ENCODE measurements at regions not wholly inside any gene's neighbourhood (a gene's known extent, or its start where the extent isn't known, plus 50 kb on each side); places are given as distances from the start of the nearest gene placed in this dataset.

DNA sequence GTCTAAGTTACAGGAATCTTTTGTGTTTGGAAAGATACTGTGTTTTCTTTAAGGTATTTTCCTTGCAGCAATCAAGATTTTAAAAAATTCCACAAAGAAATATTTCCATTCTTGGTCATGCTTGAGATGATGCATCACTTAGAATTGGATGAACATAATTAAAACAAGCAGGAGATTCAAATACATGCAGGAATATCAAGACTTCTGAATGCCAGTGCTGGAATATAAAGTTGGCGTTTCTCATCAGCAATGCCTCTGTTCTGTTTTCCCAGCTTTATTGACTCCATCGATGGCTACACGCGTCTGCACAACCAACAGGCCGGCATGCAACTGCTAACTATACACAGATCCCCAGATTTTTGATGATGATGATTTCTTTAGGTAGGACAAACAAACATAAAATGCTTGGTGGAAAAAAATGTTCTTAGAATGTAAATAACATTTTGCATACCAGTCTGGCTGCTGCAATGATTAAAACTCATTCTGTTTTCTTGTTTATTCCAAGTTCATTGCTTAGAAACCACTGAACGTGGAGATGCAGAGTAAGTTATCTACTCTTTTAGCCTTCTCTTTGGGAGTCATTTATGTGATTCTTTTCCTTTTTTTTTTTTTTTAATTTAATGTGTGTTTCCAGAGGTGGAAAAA, 91.3 kb upstream of the FAM171A1 start:
- DNase-seq (ENCODE audit: low read depth, low spot score): no peak
- in situ Hi-C loops (cut with HindIII; ENCODE audit: low sequenced_read_pairs): no loop called here
- TF ChIP-seq, protein P1, sequence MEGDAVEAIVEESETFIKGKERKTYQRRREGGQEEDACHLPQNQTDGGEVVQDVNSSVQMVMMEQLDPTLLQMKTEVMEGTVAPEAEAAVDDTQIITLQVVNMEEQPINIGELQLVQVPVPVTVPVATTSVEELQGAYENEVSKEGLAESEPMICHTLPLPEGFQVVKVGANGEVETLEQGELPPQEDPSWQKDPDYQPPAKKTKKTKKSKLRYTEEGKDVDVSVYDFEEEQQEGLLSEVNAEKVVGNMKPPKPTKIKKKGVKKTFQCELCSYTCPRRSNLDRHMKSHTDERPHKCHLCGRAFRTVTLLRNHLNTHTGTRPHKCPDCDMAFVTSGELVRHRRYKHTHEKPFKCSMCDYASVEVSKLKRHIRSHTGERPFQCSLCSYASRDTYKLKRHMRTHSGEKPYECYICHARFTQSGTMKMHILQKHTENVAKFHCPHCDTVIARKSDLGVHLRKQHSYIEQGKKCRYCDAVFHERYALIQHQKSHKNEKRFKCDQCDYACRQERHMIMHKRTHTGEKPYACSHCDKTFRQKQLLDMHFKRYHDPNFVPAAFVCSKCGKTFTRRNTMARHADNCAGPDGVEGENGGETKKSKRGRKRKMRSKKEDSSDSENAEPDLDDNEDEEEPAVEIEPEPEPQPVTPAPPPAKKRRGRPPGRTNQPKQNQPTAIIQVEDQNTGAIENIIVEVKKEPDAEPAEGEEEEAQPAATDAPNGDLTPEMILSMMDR (IDR thresholded peaks at IDR 0.05; ENCODE audit: low read depth, low read length): no peak
- H3K4me3 ChIP-seq (ENCODE audit: low read depth, low read length): no peak overlapping the region

DNA sequence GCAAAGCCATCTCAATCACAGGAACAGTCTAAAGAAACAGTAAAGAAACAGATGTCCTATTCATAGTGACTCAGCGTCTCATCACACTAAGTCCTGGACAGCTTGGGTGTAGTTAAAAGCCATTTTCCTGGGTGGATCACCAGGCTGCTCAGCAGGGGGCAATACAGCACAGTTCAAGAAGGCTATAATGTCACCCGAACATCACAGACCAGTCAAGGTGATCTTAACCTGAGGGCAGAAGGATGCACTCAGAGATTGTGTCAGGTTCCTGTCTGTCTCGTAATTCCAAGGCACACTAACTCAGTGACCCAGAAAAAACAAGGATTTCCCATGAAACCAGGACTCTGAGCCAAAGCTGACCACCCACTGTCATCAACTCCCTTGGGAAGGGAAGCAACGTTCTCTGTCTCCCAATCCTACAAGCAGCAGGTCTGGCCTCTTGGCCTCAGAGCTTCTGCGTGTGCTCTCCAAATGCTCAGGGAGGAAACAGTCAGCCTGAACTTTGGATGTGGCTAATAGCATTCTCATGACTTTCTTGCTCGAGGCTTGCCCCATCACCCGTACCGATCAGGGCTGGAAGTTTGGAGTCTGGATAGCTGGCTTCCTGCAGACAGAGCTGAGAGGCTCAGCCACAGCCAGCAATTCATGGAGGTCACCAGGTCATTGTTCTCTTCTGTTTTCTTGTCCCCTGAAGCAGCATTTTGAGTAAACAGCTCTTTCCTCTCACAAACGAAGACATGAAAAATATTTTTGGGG, 90.4 kb upstream of the FAM171A1 start:
- in situ Hi-C loops (cut with HindIII; ENCODE audit: low sequenced_read_pairs): no loop called here
- DNase-seq (ENCODE audit: low read depth, low spot score): peak; percentile 62
- H3K4me3 ChIP-seq (ENCODE audit: low read depth, low read length): no peak overlapping the region
- TF ChIP-seq, protein P1 (IDR thresholded peaks at IDR 0.05; ENCODE audit: low read depth, low read length): peak; percentile 29

DNA sequence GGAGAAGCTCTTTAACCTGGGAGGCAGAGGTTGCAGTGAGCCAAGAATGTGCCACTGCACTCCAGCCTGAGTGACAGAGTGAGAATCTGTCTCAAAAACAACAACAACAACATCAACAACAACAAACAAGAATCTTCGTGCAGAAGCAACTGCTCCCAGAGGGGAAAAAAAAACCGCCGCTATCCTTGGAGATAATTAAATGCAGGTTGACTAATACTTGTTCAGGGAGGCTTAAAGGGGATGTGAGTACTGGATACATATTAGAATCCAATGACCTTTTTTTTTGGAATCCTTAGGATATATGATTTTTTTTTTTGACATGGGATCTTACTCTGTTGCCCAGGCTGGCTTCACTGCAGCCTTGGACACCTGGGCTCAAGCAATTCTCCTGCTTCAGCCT, 89.6 kb upstream of the FAM171A1 start:
- no peak for DNase-seq (ENCODE audit: low read depth, low spot score)
- TF ChIP-seq, protein P1 (IDR thresholded peaks at IDR 0.05; ENCODE audit: low read depth, low read length): no peak
- in situ Hi-C loops (cut with HindIII; ENCODE audit: low sequenced_read_pairs): no loop called here
- H3K4me3 ChIP-seq (ENCODE audit: low read depth, low read length): no peak overlapping the region

DNA sequence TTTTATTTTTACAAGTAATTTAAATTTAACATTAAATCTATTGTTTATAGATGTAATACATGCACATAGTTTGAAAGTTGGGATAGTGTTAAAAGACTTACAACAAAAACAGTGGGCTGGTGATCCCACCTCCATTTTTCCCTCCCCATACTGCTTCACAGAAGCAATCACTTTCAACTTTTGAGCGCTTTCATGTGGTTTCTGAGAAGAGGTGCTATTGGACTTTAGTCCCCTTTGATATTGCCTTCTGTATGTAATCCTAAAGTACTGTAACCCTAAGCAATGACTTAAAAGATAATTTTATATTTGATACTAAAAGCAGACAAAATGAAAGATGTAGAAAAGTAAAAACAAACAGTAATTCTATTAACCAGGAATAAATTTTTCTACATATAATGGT, 88.1 kb upstream of the FAM171A1 start:
- in situ Hi-C loops (cut with HindIII; ENCODE audit: low sequenced_read_pairs): no loop called here
- no peak overlapping the region for H3K4me3 ChIP-seq (ENCODE audit: low read depth, low read length)
- TF ChIP-seq, protein P1 (IDR thresholded peaks at IDR 0.05; ENCODE audit: low read depth, low read length): no peak
- DNase-seq (ENCODE audit: low read depth, low spot score): no peak

DNA sequence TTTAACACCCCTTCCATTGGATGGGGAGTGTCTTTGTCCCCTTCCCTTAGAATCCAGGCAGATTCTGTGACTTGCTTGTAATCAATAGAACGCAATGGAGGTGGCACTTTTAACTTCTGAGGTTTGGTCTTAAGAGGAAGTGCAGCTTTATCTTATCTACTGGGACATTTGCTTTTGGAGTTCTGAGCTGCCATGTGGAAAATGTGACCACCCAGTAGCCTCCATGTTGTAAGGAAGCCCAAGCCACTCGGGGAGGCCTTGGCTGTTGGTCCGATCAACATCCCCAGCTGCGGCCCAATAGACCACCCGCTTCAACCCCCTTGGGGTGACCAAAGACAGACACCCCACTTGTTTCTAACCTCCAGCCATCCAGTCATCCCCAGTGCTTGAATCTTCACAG, 86.3 kb upstream of the FAM171A1 start:
- no peak overlapping the region for H3K4me3 ChIP-seq (ENCODE audit: low read depth, low read length)
- in situ Hi-C loops (cut with HindIII; ENCODE audit: low sequenced_read_pairs): no loop called here
- TF ChIP-seq, protein P1 (IDR thresholded peaks at IDR 0.05; ENCODE audit: low read depth, low read length): no peak
- DNase-seq (ENCODE audit: low read depth, low spot score): no peak

DNA sequence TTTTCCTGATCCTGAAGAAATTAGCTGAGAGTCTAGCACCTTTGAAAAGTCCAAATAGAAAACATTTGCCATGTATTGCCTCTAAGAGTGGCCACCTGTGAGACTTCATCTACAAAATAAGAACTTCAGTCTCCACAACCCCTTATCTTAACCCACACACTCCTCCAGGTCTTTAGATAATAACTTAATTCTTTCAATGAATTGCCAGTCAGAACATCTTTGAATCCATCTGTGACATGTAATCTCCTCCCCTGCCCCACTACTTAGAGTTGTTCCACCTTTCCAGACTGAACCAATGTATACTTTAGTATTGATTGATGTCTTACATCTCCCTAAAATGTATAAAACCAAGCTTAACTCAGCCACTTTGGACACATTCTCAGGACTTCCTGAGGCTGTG, 84.4 kb upstream of the FAM171A1 start:
- H3K4me3 ChIP-seq (ENCODE audit: low read depth, low read length): no peak overlapping the region
- TF ChIP-seq, protein P1 (IDR thresholded peaks at IDR 0.05; ENCODE audit: low read depth, low read length): no peak
- in situ Hi-C loops (cut with HindIII; ENCODE audit: low sequenced_read_pairs): no loop called here
- no peak for DNase-seq (ENCODE audit: low read depth, low spot score)
